GM23248 (cell line): ENCODE measurements at regions not wholly inside any gene's neighbourhood (a gene's known extent, or its start where the extent isn't known, plus 50 kb on each side); places are given as distances from the start of the nearest gene placed in this dataset.

Source experiments
- EZH2 ChIP-seq: fragments of 200-600 bp; sonication (generic); IDR thresholded peaks from 2 replicates; pipeline ENCODE4 v1.6.1; 2018; ENCODE audit warnings: antibody characterized with exemption, mild to moderate bottlenecking; ENCODE audit not compliant: insufficient read depth, poor library complexity, severe bottlenecking
- EZH2phosphoT487 ChIP-seq: fragments of 200-600 bp; sonication (generic); IDR thresholded peaks from 2 replicates; pipeline ENCODE4 v1.6.1; 2018; ENCODE audit warnings: antibody characterized with exemption, moderate library complexity, mild to moderate bottlenecking, low read depth; ENCODE audit not compliant: insufficient read depth

DNA sequence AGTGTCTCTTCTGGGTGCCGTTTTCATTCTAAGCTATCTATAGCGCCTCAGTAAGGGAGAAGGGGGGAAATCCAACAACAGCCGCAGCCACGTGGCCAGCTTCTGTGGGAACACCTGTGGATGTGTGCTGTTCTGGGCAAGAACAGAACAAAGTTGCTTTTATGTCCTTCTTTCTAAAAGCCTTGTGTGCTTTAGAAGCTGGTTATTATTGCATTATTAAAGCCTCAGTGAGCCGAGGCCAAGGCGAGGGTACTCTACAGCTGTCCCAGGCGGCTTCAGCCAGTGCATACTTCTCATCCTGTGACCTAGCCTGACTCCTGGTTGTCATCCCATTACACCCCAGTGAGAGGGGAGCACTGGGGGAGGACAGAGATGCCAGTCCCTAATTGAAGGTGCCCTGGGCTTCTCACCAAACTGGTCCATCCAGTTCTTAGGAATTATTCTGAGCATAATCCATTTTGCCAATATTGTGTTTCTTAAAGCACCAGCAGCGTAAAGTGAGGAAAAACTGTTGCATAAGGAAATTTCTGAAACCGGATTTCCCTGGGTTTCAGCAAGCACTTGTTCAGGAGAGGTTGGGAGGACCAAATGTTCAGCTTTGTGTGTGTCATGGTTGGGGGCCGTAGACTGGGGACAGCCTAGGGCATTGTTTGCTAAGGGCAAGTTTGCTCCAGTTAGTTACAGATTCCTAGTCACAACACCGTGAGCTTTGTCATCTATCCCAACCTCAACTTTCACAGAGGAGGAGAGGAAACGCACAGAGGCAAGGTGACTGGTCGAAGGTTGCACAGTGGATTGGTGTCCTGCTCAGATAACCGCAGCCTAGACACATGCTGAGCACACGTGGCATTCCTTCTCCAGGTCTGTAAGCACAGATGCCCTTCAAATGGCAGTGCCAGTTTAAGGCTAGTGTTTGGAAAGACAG, 61.0 kb upstream of the ATP1A1 start:
- TF ChIP-seq EZH2 (no peak), EZH2phosphoT487 (no peak)
